Ascending aorta (tissue), 2 donors: ENCODE measurements at regions not wholly inside any gene's neighbourhood (a gene's known extent, or its start where the extent isn't known, plus 50 kb on each side); places are given as distances from the start of the nearest gene placed in this dataset.

Source experiments
- DNase-seq, 2 donors: peaks; one replicate each; pipeline ENCODE4 v3.0.0-alpha.2; 2019; ENCODE audit warnings: low spot score in 2 of 2
- H3K27ac ChIP-seq, 2 donors: fragments of 200-600 bp; sonication (generic); one replicate each; pipeline ENCODE4 v1.5.1; 2016 to 2017; ENCODE audit warnings: mild to moderate bottlenecking in 1 of 2
- H3K27me3 ChIP-seq: fragments of 200-600 bp; sonication (generic); one replicate; pipeline ENCODE4 v1.5.1; 2017
- H3K36me3 ChIP-seq, 2 donors: fragments of 200-600 bp; sonication (generic); one replicate each; pipeline ENCODE4 v1.5.1; 2016
- H3K4me1 ChIP-seq, 2 donors: fragments of 200-600 bp; sonication (generic); one replicate each; pipeline ENCODE4 v1.5.1; 2016 to 2017; ENCODE audit warnings: mild to moderate bottlenecking in 1 of 2
- H3K4me3 ChIP-seq, 2 donors: fragments of 200-600 bp; sonication (generic); one replicate each; pipeline ENCODE4 v1.5.1; 2016 to 2017; ENCODE audit warnings: mild to moderate bottlenecking in 1 of 2
- H3K9me3 ChIP-seq, 2 donors: fragments of 200-600 bp; sonication (generic); one replicate each; pipeline ENCODE4 v1.5.1; 2016
- CTCF ChIP-seq, 3 experiments: fragments of 200-600 bp in 2 of 3; fragments of 450-650 bp in 1 of 3; sonication (generic) in 2 of 3; IDR thresholded peaks; one replicate each; pipeline ENCODE4 v1.5.1; 2016 to 2019; ENCODE audit warnings: antibody characterized with exemption in 3 of 3, mild to moderate bottlenecking in 1 of 3, moderate library complexity in 1 of 3
- intact Hi-C: fragments of 100-400 bp; cut with DNase I; formaldehyde crosslinking; loops from one replicate; pipeline ENCODE4 v1.15.1; 2023

- H3K36me3 ChIP-seq, result no peaks in the 10 kb centered on the region
- H3K4me1 ChIP-seq, result no peaks in the 10 kb centered on the region
- no peak for TF ChIP-seq CTCF (IDR thresholded peaks at IDR 0.05)
- no peaks in the 10 kb centered on the region for H3K27me3 ChIP-seq
- DNase-seq, result no peak
- H3K27ac ChIP-seq, result no peak overlapping the region
- no peak overlapping the region for H3K4me3 ChIP-seq
- H3K9me3 ChIP-seq, result no peaks in the 10 kb centered on the region
- intact Hi-C loops, result no loop called here
Measured at GRCh38 chr13:83265279-83265678, 617.0 kb downstream of the SLITRK1 start.

GRCh38 chr13:83248751-83249150 is 633.5 kb downstream of the SLITRK1 start:
- no peaks in the 10 kb centered on the region for H3K27me3 ChIP-seq
- TF ChIP-seq CTCF (IDR thresholded peaks at IDR 0.05), result no peak
- DNase-seq, result peak in 1 of 2 donors; percentile 72
- intact Hi-C loops, result no loop called here
- H3K4me1 ChIP-seq, result no peaks in the 10 kb centered on the region
- no peaks in the 10 kb centered on the region for H3K36me3 ChIP-seq
- no peak overlapping the region for H3K4me3 ChIP-seq
- H3K9me3 ChIP-seq, result peaks cover 0 to 13% of the 10 kb centered on the region in 2 donors
- H3K27ac ChIP-seq, result no peak overlapping the region

GRCh38 chr13:83232626-83233025 is 649.6 kb downstream of the SLITRK1 start:
- Histone ChIP-seq H3K27me3 (no peaks in the 10 kb centered on the region), H3K9me3 (no peaks in the 10 kb centered on the region), H3K4me1 (peaks cover 0 to 15% of the 10 kb centered on the region in 2 donors), H3K4me3 (no peak overlapping the region), H3K36me3 (no peaks in the 10 kb centered on the region), H3K27ac (no peak overlapping the region)
- DNase-seq, result no peak
- intact Hi-C loops, result no loop called here
- no peak for TF ChIP-seq CTCF (IDR thresholded peaks at IDR 0.05)

GRCh38 chr13:83229574-83230305 is 652.5 kb downstream of the SLITRK1 start:
- DNase-seq, result no peak
- H3K9me3 ChIP-seq, result no peaks in the 10 kb centered on the region
- H3K27ac ChIP-seq, result peak overlapping the region; percentile 41 to 72
- no peaks in the 10 kb centered on the region for H3K27me3 ChIP-seq
- H3K4me3 ChIP-seq, result no peak overlapping the region
- no peak for TF ChIP-seq CTCF (IDR thresholded peaks at IDR 0.05)
- intact Hi-C loops, result loop anchor here (5.0 kb wide), 1 partner anchor 162 kb away; no protein-coding TSS in a partner anchor
- peaks cover 0 to 15% of the 10 kb centered on the region in 2 donors for H3K4me1 ChIP-seq
- H3K36me3 ChIP-seq, result no peaks in the 10 kb centered on the region

GRCh38 chr13:83223546-83223945 is 658.7 kb downstream of the SLITRK1 start:
- no peak for TF ChIP-seq CTCF (IDR thresholded peaks at IDR 0.05)
- H3K4me1 ChIP-seq, result no peaks in the 10 kb centered on the region
- DNase-seq, result no peak
- no peaks in the 10 kb centered on the region for H3K9me3 ChIP-seq
- intact Hi-C loops, result no loop called here
- no peak overlapping the region for H3K4me3 ChIP-seq
- no peaks in the 10 kb centered on the region for H3K36me3 ChIP-seq
- no peaks in the 10 kb centered on the region for H3K27me3 ChIP-seq
- no peak overlapping the region for H3K27ac ChIP-seq
